SH-SY5Y (cell line): ENCODE measurements at regions not wholly inside any gene's neighbourhood (a gene's known extent, or its start where the extent isn't known, plus 50 kb on each side); places are given as distances from the start of the nearest gene placed in this dataset.

Source experiments
- GATA2 ChIP-seq: IDR thresholded peaks from 2 replicates; pipeline ENCODE4 v1.6.1; 2011; ENCODE audit warnings: mild to moderate bottlenecking, low read depth, low read length
- GATA3 ChIP-seq: IDR thresholded peaks from 2 replicates; pipeline ENCODE4 v1.6.1; 2011; ENCODE audit warnings: low read depth, mild to moderate bottlenecking, low read length, moderate library complexity

DNA sequence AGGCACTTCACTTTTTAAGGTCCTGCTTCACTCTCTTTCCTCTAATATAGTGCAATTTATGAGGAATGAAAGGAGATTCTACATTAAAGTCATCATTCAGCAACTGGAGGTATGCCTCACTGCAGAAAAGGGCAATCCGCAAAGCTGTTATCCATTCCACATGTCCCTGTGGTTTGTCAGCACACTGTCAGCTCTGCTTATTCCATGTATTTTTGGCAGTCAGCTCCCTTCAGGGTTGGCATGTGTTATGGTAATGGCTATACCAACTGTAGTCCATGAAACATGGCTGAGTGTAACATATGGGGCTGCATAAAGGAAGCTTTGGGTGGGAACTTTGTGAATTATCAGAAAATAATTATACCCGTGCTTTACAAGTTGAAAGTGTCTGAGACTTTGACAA, 154.1 kb downstream of the GALC start:
- TF ChIP-seq GATA3 = no peak
- TF ChIP-seq GATA2 = no peak

DNA sequence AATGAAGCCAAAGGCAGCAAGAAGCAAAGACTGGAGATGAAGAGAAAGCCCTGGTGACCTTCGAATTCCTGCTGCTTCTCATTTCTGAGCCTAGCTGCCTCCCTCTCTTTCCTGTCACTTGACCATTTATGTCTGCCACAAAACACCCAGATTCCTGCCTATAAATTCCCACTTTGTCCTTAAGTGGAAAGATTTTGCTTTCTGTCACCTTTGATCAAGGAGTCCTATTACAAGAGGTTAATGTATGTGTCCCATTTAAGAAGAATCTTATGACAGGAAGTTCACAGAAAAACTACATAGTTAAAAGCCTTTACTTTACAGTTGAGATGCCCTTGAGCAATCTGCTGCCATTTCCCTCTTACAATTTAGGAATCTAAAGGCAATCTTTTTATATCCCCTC, 155.7 kb downstream of the GALC start:
- no peak for TF ChIP-seq GATA2
- TF ChIP-seq GATA3 = no peak

DNA sequence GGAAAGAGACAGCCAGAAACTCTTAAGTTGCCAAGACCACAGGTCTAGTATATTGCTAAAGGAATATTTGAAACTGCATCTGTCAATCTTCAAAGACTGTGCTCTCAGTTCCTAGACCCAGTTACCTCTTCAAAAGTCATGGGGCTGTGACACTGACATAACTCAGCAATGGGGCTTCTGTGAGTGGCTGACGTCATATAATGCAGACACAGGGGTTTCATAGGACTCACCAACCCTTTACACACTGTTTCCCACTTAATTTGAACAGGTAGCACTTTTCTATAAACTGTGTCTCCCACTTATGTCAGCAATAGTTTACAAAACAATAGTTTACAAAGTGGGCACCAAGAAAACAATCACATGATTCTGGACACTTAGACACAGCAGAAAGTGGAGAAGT, 158.4 kb downstream of the GALC start:
- TF ChIP-seq GATA2 (no peak), GATA3 (no peak)

DNA sequence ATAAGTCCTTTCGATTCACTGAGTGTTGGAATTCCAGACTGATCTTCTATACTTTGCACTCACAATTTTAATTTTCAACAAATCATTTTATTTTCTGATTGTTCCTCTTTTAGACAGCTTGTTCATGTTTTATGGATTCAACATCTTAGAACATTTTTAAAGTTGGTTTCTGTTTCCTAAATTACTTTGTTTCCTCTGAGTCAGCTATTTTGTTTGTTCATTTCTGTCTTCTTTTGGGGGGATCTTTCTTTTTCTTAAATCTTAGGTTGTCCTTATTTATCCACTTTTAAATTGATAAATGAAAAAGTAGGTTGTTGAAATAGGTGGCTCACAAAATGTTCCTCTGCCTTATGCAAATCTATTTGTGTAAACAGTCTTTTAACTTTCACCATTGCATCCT, 160.0 kb downstream of the GALC start:
- TF ChIP-seq GATA3 = no peak
- no peak for TF ChIP-seq GATA2

DNA sequence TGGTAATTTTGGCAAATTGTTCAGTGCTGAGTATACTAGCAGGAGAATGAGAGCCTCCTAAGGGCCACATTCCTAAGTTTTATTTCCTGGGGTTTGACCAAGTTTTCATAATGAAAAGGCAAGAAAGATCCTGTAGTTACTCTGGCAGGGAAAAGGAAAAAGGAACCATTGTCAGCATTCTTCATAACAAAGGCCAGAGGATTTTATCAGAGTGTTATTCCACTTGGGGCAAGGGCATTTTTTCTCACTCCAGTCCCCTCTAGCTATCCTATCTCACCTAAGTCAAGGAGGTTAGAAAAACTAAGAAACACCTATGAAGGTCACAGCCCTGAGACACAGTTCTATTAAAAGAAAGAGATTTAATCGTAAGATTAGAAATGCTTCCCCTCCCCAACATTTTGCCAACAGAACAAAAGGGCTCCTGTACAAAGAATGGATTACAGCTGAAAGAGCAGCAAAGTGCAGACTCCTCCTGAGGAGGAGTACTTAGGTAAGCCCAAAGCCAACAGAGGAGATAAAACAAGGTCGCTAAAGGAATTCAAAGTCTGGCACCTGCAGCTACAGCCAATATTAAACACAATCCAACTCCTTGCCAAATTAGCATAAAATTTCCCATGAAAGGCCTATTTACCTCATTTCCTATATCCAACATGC, 162.4 kb downstream of the GALC start:
- TF ChIP-seq GATA2 = no peak
- TF ChIP-seq GATA3 = no peak

DNA sequence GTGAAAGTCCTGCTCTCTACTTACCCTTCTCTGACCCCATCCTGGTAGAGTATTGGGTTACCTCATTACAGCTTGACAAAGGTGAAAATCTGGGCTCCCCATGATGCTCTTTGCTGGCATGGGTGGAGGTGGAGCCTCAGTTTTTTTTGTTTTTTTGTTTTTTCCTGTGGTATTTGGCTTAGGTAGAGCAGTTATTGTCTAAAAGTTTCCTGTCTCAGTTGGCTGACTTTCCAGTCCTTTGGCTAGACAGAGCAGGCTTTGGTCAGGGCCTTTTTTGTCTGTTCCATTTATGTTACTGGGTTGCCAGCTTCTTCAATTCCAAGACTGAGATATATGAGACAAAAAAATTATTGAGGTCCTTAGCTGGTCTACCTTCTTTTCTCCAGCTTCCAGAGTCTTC, 163.4 kb downstream of the GALC start:
- no peak for TF ChIP-seq GATA2
- no peak for TF ChIP-seq GATA3

DNA sequence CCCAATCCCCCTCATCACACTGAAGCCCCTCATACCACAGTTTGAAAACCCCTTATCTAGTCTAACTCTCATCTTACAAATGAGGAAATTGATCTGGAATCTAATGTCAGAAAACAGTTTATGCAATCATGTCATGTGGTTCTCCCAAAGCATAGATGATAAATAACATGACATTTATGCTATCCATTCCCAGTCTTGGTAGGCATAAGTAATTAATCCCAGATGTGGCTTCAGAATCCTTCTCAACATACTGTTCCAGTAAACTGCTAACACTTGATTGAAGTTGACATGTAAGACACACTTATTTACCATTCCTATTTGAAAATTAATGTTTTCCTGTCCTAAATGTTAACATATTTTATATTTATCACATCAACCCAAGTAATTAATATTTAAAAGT, 168.7 kb downstream of the GALC start:
- TF ChIP-seq GATA2 (no peak), GATA3 (no peak)

DNA sequence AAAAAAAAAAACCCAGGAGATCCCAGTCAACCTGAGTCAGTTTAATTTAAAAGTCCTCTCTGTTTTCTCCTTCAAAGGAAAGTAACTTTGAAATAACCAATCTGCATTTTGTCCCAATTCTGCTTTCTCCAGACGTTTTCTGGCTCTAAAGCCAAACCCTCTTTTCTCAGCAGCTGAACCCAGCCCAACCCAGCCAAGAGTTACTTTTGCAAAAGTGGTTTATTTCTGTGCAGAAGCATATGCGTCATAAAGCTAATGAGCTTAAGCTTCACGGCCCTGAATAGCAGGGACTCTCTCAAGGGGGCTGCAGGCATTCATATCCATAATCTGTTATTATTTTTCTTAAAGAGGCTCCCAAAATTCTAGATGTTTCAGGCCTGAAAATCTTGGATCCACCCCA, 176.6 kb downstream of the GALC start:
- TF ChIP-seq GATA3 (no peak), GATA2 (no peak)

DNA sequence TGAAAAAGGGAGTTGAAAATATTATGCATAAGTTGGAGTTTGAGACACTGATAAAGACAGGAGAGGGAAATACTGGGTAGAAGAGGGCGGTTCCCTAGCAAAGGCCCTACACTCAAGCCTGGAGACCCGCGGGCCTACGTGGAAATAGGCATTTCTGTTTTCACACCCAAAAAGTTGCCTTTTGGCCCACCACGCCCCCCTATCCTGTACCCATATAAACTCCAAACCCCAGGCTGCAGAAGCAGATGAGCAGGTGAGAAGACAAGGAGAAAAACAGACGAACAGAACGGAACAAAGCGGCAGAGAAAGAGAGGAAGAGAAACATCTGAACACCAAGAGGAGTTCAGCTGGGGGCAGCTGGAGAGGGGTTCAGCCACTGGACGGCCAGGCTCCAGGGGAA, 177.9 kb downstream of the GALC start:
- no peak for TF ChIP-seq GATA3
- no peak for TF ChIP-seq GATA2

DNA sequence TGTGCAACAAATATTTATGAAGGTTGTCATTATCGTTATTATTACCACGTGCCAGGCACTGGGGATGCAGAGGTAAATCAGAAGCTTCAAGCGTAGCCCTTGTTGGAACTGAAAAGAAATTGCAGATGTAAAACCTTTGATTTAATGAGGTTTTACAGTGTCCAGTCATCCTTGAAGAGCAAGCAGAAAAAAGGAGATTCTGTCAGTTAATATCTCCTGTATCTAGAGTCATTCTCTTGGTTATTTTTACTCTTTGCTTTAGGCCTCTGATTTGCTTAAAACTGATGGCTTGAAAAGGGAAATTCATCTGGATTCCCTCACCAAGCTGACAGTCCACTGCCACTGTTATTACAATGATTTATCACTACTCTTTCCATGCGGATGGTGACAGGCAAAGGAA, 179.3 kb downstream of the GALC start:
- TF ChIP-seq GATA2 = no peak
- TF ChIP-seq GATA3 = no peak

DNA sequence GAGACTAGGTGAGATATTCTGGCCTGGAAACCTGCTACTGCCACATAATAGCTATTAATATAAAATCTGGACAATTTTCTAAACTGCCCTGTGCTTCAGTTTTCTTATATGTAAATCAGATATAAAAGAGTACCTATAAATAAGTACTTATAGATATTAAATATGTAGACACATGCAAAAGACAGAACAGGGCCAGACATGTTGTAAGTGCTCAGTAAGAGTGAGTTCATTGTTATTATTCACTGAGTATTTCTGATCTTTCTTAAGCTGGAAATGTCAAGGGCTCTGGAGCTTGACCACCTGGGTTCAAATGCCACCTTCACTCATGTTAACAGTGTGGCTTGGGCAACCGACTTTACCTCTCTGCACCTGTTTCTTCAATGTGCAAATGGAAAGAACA, 179.8 kb downstream of the GALC start:
- no peak for TF ChIP-seq GATA2
- TF ChIP-seq GATA3 = no peak

DNA sequence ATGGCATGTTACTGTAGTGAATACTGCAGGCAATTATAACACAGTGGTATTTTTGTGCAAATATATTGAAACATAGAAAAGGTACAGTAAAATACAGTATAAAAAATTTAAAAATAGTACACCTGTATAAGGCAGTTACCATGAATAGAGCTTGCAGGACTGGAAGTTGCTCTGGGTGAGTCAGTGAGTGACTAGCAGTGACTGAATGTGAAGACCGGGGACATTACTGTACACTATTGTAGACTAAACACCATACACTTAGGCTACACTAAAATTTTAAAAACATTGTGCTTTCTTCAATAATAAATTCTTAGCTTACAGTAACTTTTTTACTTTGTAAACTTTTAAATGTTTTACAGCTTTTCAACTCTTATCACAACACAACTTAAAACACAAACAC, 181.7 kb downstream of the GALC start:
- TF ChIP-seq GATA2 (no peak), GATA3 (no peak)

DNA sequence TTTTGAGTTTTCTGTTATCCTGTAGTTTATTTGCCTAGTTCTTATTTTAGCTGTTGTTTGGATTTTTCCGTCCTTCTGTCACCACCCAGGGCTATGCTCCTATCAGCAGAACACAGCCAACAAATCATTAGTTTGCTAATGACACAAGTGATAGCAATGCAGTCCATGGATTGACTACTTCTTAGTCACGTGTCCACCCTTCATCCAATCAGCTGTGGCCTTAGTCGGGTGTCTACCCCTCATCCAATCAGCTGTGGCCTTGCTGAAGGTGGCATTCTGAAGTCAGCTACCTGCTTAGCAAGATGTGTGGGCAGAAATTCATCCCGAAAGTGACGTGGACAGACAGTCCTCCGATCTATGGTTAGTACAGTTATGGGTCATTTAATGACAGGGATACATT, 182.3 kb downstream of the GALC start:
- TF ChIP-seq GATA3 = no peak
- no peak for TF ChIP-seq GATA2

DNA sequence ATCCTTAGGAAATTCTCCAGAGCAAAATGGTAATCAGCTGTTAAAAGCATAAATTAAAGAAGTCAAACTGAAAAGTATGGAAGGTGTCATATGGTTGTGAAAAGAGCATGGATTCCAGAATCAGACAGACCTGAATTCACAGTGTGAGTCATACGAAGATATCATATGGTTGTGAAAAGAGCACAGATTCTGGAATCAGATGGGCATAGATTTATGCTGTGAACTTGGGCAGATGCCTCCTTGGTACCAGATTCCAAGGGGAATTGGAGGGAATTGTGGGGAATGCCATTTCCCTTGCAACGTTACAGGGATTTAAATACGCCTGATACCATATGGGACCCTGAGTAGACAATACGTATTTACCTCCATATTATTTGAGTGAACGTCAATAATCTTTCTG, 183.7 kb downstream of the GALC start:
- TF ChIP-seq GATA3 = no peak
- TF ChIP-seq GATA2 = no peak

DNA sequence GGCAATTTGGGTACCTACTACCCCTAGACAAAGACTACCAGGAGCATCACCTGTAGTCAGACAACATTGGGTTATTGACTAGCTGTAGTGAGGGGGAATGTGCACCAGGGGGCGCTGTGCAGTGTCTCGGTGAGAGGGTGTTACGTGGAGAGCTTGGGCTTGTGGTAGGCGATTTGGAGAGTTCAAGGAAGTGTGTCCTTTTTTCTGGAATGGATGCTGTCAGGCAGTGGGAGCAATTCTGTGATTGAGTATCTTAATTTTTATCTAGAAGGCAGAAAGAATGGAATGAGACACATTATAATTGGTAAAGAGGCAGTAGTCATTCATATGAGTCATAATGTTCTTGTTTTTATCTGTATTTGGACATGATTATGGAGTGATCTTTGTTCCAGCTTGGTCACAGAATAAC, 187.7 kb downstream of the GALC start:
- TF ChIP-seq GATA2 = no peak
- TF ChIP-seq GATA3 = no peak

DNA sequence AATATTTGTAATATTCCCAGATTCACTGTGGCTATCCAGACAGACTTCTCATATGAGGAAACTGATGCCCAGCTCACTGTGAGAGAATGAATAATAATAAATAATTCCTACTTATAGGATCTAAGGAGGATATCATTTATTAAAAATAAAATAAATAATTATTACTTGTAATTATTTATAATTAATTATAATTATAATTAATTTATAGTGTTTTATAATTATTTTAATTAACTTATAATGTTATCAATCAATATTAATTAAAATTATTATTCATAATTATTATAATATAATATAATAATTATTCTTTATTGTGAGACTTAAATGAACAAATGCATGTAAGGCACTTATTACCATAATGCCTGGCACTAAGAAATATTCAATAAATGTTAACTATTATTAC, 192.8 kb downstream of the GALC start:
- TF ChIP-seq GATA3 = no peak
- TF ChIP-seq GATA2 = no peak

DNA sequence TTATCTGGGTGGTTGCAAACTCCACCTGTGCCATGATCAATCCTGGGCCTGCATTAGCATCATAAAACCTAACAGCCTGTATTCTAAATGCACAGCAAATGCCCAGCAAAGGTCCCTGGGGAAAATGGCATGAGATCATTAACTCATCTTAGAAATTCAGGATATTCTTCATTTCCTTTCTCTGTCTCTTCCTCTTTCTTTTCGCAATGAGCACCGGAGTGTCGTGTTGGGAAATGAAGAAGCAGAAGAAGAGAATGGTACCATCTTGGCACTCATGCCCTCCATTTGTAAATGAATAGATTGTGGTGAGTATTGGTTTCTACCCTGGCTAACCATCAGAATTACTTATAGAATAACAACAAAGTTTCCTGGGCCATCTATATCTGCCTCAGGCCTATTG, 193.6 kb downstream of the GALC start:
- TF ChIP-seq GATA2 (no peak), GATA3 (no peak)
